HEK293 (cell line): ENCODE measurements at regions not wholly inside any gene's neighbourhood (a gene's known extent, or its start where the extent isn't known, plus 50 kb on each side); places are given as distances from the start of the nearest gene placed in this dataset.

Experiments
- CTCF ChIA-PET: fragments of 350-600 bp; formaldehyde crosslinking; extraction: SDS; loops from one replicate; lab custom pipeline; 2021; ENCODE audit warnings: antibody characterized with exemption; lab: Yijun Ruan, JAX
- POLR2A ChIA-PET: fragments of 300-600 bp; formaldehyde crosslinking; extraction: SDS; loops from one replicate; lab custom pipeline; 2020; ENCODE audit warnings: antibody characterized with exemption, inconsistent platforms; lab: Yijun Ruan, JAX
- H3K27ac ChIP-seq: fragments of 200-500 bp; sonication (Bioruptor generic); 2 replicates; pipeline ENCODE4 v1.5.1; 2014; ENCODE audit warnings: low read depth, low read length, control low read depth, inconsistent platforms; ENCODE audit errors: extremely low read depth
- H3K36me3 ChIP-seq, 2 experiments: fragments of 200-500 bp in 1 of 2; sonication (Bioruptor generic) in 1 of 2; 1 replicate in 1 of 2; 2 replicates in 1 of 2; pipeline ENCODE4 v1.5.1; 2014 to 2017; ENCODE audit warnings: inconsistent platforms in 2 of 2, low read length in 2 of 2; ENCODE audit not compliant: control insufficient read depth in 2 of 2, insufficient read depth in 1 of 2
- H3K4me1 ChIP-seq: fragments of 200-500 bp; sonication (Bioruptor generic); 2 replicates; pipeline ENCODE4 v1.5.1; 2014; ENCODE audit warnings: mild to moderate bottlenecking, low read length, inconsistent platforms; ENCODE audit not compliant: control insufficient read depth, insufficient read depth
- H3K4me3 ChIP-seq: 2 replicates; pipeline ENCODE4 v1.5.1; 2011; ENCODE audit warnings: low read depth, mild to moderate bottlenecking, control low read depth, low read length, moderate library complexity
- H3K9me3 ChIP-seq: fragments of 200-500 bp; sonication (Bioruptor generic); 2 replicates; pipeline ENCODE4 v1.5.1; 2014; ENCODE audit warnings: low read depth, low read length, inconsistent platforms; ENCODE audit not compliant: control insufficient read depth, insufficient read depth
- GLI4 ChIP-seq: fragments of 450-650 bp; formaldehyde crosslinking; IDR thresholded peaks from 2 replicates; pipeline ENCODE4 v1.5.1; 2016; ENCODE audit warnings: missing biosample characterization, missing genetic modification characterization
- KLF9 ChIP-seq: fragments of 450-650 bp; formaldehyde crosslinking; IDR thresholded peaks from 2 replicates; pipeline ENCODE4 v1.5.1; 2016; ENCODE audit warnings: missing biosample characterization, missing genetic modification characterization, low read depth
- REST ChIP-seq: fragments of 450-650 bp; formaldehyde crosslinking; IDR thresholded peaks from 2 replicates; pipeline ENCODE4 v1.5.1; 2016; ENCODE audit warnings: missing biosample characterization, missing genetic modification characterization
- SP7 ChIP-seq: fragments of 450-650 bp; formaldehyde crosslinking; IDR thresholded peaks from 2 replicates; pipeline ENCODE4 v1.5.1; 2016; ENCODE audit warnings: missing biosample characterization, missing genetic modification characterization
- ZFHX2 ChIP-seq: fragments of 450-650 bp; formaldehyde crosslinking; conservative IDR thresholded peaks from 2 replicates; pipeline ENCODE4 v1.5.1; 2016; ENCODE audit warnings: missing biosample characterization, missing genetic modification characterization
- ZNF10 ChIP-seq: fragments of 450-650 bp; formaldehyde crosslinking; IDR thresholded peaks from 2 replicates; pipeline ENCODE4 v1.5.1; 2017; ENCODE audit warnings: missing biosample characterization, missing genetic modification characterization
- ZNF121 ChIP-seq: fragments of 450-650 bp; formaldehyde crosslinking; IDR thresholded peaks from 2 replicates; pipeline ENCODE4 v1.5.1; 2016; ENCODE audit warnings: missing biosample characterization, missing genetic modification characterization
- ZNF140 ChIP-seq: fragments of 450-650 bp; formaldehyde crosslinking; IDR thresholded peaks from 2 replicates; pipeline ENCODE4 v1.5.1; 2016; ENCODE audit warnings: missing biosample characterization, missing genetic modification characterization
- ZNF18 ChIP-seq: fragments of 450-650 bp; formaldehyde crosslinking; IDR thresholded peaks from 2 replicates; pipeline ENCODE4 v1.5.1; 2016; ENCODE audit warnings: missing biosample characterization, missing genetic modification characterization
- ZNF391 ChIP-seq: fragments of 450-650 bp; formaldehyde crosslinking; IDR thresholded peaks from 2 replicates; pipeline ENCODE4 v1.5.1; 2016; ENCODE audit warnings: low read depth, missing biosample characterization, missing genetic modification characterization, borderline replicate concordance
- ZNF423 ChIP-seq: fragments of 450-650 bp; formaldehyde crosslinking; IDR thresholded peaks from 2 replicates; pipeline ENCODE4 v1.5.1; 2016; ENCODE audit warnings: missing biosample characterization, missing genetic modification characterization
- ZNF544 ChIP-seq: fragments of 450-650 bp; formaldehyde crosslinking; IDR thresholded peaks from 2 replicates; pipeline ENCODE4 v1.5.0; 2017; ENCODE audit warnings: missing biosample characterization, missing genetic modification characterization
- ZNF621 ChIP-seq: fragments of 450-650 bp; formaldehyde crosslinking; IDR thresholded peaks from 2 replicates; pipeline ENCODE4 v1.5.1; 2017; ENCODE audit warnings: missing biosample characterization, missing genetic modification characterization
- ZNF629 ChIP-seq: fragments of 450-650 bp; formaldehyde crosslinking; IDR thresholded peaks from 2 replicates; pipeline ENCODE4 v1.5.1; 2017; ENCODE audit warnings: missing biosample characterization, missing genetic modification characterization
- ZNF658 ChIP-seq: fragments of 450-650 bp; formaldehyde crosslinking; IDR thresholded peaks from 2 replicates; pipeline ENCODE4; 2016; ENCODE audit warnings: missing biosample characterization, missing genetic modification characterization
- ZNF747 ChIP-seq: fragments of 450-650 bp; formaldehyde crosslinking; IDR thresholded peaks from 2 replicates; pipeline ENCODE4 v1.5.1; 2016; ENCODE audit warnings: missing biosample characterization, missing genetic modification characterization
- ZNF777 ChIP-seq: fragments of 450-650 bp; formaldehyde crosslinking; IDR thresholded peaks from 2 replicates; pipeline ENCODE4 v1.5.1; 2017; ENCODE audit warnings: missing biosample characterization, missing genetic modification characterization, borderline replicate concordance
- ZSCAN30 ChIP-seq: fragments of 450-650 bp; IDR thresholded peaks from 2 replicates; pipeline ENCODE4 v1.5.1; 2018; ENCODE audit warnings: missing biosample characterization, mild to moderate bottlenecking, missing genetic modification characterization, moderate library complexity
- TF ChIP-seq, protein P1 (sequence below): fragments of 450-650 bp; formaldehyde crosslinking; IDR thresholded peaks from 2 replicates; pipeline ENCODE4 v1.5.1; 2016; ENCODE audit warnings: missing biosample characterization, missing genetic modification characterization
- TF ChIP-seq, protein P2 (sequence below): fragments of 450-650 bp; formaldehyde crosslinking; IDR thresholded peaks from 2 replicates; pipeline ENCODE4 v1.5.1; 2016; ENCODE audit warnings: missing biosample characterization, missing genetic modification characterization
- TF ChIP-seq, protein P3 (sequence below): fragments of 450-650 bp; formaldehyde crosslinking; IDR thresholded peaks from 2 replicates; pipeline ENCODE4 v1.5.1; 2016; ENCODE audit warnings: missing biosample characterization, missing genetic modification characterization
- TF ChIP-seq, protein P4 (sequence below): fragments of 450-650 bp; formaldehyde crosslinking; IDR thresholded peaks from 2 replicates; pipeline ENCODE4 v1.5.1; 2017; ENCODE audit warnings: missing biosample characterization, missing genetic modification characterization

DNA sequence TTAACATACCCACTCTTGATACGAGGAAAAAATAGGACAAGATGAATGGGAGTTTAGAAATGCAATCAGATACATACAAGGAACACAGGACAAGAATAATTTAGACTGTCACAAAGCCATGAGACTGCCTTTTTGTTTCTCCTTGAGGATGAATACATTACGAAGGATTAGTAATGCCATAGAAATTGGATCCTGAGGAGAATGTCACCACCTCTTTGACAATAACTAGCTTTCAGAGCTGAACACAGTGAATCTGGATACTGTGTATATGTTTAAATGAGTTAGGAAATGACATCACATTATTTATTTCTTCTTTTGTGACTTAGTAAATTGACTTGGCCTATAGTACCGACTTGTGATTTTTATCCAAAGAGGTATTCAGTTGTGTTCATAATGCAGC is 596.3 kb upstream of the CNTNAP2 start (continued):
- TF ChIP-seq, protein P1, sequence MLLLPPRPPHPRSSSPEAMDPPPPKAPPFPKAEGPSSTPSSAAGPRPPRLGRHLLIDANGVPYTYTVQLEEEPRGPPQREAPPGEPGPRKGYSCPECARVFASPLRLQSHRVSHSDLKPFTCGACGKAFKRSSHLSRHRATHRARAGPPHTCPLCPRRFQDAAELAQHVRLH (tag by site-specific recombination): no peak
- TF ChIP-seq ZFHX2 (no peak), SP7 (tag by site-specific recombination) (no peak), ZNF544 (tag by site-specific recombination) (no peak)
- TF ChIP-seq, all 188 proteins: peak for 0

DNA sequence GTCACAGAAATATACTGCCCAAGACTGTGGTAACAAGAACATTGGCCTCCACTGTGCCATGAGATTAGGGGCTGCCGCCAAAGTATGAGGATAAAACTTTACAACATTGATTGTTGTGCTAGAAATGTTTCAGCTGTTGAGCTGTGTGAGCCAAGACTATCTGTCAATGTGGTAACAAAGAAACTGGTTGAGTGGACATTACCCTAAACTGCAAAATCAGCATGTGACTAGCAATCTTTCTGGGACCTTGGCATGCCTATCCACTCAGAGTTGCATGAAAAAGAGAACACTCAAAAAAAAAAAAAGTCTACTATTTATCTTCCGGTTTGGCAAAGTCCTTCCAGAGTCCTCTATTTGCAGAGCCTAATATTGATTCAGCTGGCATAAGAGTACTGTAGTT is 605.6 kb upstream of the CNTNAP2 start:
- Histone ChIP-seq H3K9me3 (no peaks in the 10 kb centered on the region), H3K4me3 (no peak overlapping the region), H3K4me1 (no peaks in the 10 kb centered on the region), H3K27ac (no peak overlapping the region), H3K36me3 (no peaks in the 10 kb centered on the region)
- ChIA-PET CTCF (no interaction called here), POLR2A (no interaction called here)
- TF ChIP-seq KLF9 (tag by site-specific recombination) (no peak), GLI4 (no peak), ZNF777 (tag by site-specific recombination) (no peak), ZNF18 (tag by site-specific recombination) (no peak), ZNF629 (tag by site-specific recombination) (no peak), ZNF747 (tag by site-specific recombination) (no peak), ZNF658 (no peak), ZNF140 (no peak), ZNF10 (tag by site-specific recombination) (no peak), ZNF621 (tag by site-specific recombination) (no peak)
- TF ChIP-seq, protein P1 (tag by site-specific recombination): no peak
- TF ChIP-seq, protein P2, sequence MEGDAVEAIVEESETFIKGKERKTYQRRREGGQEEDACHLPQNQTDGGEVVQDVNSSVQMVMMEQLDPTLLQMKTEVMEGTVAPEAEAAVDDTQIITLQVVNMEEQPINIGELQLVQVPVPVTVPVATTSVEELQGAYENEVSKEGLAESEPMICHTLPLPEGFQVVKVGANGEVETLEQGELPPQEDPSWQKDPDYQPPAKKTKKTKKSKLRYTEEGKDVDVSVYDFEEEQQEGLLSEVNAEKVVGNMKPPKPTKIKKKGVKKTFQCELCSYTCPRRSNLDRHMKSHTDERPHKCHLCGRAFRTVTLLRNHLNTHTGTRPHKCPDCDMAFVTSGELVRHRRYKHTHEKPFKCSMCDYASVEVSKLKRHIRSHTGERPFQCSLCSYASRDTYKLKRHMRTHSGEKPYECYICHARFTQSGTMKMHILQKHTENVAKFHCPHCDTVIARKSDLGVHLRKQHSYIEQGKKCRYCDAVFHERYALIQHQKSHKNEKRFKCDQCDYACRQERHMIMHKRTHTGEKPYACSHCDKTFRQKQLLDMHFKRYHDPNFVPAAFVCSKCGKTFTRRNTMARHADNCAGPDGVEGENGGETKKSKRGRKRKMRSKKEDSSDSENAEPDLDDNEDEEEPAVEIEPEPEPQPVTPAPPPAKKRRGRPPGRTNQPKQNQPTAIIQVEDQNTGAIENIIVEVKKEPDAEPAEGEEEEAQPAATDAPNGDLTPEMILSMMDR: no peak
- TF ChIP-seq, protein P3, sequence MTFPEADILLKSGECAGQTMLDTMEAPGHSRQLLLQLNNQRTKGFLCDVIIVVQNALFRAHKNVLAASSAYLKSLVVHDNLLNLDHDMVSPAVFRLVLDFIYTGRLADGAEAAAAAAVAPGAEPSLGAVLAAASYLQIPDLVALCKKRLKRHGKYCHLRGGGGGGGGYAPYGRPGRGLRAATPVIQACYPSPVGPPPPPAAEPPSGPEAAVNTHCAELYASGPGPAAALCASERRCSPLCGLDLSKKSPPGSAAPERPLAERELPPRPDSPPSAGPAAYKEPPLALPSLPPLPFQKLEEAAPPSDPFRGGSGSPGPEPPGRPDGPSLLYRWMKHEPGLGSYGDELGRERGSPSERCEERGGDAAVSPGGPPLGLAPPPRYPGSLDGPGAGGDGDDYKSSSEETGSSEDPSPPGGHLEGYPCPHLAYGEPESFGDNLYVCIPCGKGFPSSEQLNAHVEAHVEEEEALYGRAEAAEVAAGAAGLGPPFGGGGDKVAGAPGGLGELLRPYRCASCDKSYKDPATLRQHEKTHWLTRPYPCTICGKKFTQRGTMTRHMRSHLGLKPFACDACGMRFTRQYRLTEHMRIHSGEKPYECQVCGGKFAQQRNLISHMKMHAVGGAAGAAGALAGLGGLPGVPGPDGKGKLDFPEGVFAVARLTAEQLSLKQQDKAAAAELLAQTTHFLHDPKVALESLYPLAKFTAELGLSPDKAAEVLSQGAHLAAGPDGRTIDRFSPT (tag by site-specific recombination): no peak

DNA sequence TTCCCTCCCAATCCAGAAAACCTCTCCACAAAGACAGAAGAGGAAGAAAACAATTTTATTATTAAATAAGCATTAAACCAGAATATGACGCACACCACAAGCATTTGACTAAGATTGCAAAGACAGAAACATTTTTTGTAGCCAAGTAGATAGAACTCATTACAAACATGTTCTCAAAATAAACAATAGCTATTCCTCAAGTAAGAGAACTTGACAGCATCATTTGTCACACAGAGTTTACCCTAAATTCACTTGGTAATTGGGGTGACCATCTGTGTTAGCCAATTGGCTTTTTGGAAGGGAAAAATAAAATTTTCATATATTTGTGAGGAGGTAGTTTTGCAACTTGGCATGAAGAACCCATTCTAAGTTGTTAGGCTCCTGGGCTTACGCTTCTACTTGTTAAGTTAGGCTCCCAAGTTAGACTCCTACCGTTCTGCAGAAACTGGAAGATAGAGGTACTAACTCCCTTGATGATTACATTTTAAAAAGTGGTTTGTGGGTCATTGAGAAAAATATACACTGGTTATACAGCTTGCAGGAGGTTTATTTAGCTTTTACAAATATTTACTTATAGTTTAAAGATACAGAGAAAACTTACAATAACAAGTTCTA is 618.6 kb upstream of the CNTNAP2 start:
- Histone ChIP-seq H3K9me3 (no peaks in the 10 kb centered on the region), H3K36me3 (no peaks in the 10 kb centered on the region), H3K27ac (no peak overlapping the region), H3K4me1 (no peaks in the 10 kb centered on the region), H3K4me3 (no peak overlapping the region)
- ChIA-PET CTCF (no interaction called here), POLR2A (no interaction called here)
- TF ChIP-seq REST (tag by site-specific recombination) (no peak), ZSCAN30 (tag by site-specific recombination) (no peak), ZNF423 (tag by site-specific recombination) (no peak), ZNF121 (no peak), ZNF391 (tag by site-specific recombination) (no peak)
- TF ChIP-seq, protein P4, sequence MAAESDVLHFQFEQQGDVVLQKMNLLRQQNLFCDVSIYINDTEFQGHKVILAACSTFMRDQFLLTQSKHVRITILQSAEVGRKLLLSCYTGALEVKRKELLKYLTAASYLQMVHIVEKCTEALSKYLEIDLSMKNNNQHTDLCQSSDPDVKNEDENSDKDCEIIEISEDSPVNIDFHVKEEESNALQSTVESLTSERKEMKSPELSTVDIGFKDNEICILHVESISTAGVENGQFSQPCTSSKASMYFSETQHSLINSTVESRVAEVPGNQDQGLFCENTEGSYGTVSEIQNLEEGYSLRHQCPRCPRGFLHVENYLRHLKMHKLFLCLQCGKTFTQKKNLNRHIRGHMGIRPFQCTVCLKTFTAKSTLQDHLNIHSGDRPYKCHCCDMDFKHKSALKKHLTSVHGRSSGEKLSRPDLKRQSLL: no peak
